ENCODE measurements at regions not wholly inside any gene's neighbourhood (a gene's known extent, or its start where the extent isn't known, plus 50 kb on each side); places are given as distances from the start of the nearest gene placed in this dataset.

DNA sequence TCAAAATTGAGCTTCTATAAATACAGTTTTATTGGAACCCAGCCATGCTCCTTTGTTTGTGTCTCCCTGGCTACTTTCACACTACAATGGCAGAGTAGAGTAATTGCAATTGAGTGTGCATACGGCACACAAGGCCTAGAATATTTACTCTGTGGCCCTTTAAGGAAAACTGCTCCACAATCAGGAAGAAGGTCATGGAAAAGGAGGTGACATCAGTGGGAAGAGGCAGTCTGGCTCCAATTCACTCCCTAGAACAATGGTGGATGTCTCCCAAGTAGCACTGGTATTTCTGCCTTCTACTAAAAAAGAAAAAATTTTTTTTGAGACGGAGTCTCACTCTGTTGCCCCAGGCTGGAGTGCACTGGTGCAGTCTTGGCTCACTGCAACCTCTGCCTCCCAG lies 51.3 kb downstream of the KRTAP19-8 start:
- Histone ChIP-seq H3K9me3 (no peaks in the 10 kb centered on the region), H3K36me3 (no peaks in the 10 kb centered on the region), H3K27ac (peak overlapping the region; percentile 16 to 46), H3K4me3 (no peak overlapping the region), H3K4me1 (peaks cover 0 to 15% of the 10 kb centered on the region in 2 donors), H3K27me3 (no peaks in the 10 kb centered on the region)
- no peak for DNase-seq (ENCODE audit: low spot score)
- TF ChIP-seq, protein P1, sequence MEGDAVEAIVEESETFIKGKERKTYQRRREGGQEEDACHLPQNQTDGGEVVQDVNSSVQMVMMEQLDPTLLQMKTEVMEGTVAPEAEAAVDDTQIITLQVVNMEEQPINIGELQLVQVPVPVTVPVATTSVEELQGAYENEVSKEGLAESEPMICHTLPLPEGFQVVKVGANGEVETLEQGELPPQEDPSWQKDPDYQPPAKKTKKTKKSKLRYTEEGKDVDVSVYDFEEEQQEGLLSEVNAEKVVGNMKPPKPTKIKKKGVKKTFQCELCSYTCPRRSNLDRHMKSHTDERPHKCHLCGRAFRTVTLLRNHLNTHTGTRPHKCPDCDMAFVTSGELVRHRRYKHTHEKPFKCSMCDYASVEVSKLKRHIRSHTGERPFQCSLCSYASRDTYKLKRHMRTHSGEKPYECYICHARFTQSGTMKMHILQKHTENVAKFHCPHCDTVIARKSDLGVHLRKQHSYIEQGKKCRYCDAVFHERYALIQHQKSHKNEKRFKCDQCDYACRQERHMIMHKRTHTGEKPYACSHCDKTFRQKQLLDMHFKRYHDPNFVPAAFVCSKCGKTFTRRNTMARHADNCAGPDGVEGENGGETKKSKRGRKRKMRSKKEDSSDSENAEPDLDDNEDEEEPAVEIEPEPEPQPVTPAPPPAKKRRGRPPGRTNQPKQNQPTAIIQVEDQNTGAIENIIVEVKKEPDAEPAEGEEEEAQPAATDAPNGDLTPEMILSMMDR (IDR thresholded peaks at IDR 0.05), result no peak

DNA sequence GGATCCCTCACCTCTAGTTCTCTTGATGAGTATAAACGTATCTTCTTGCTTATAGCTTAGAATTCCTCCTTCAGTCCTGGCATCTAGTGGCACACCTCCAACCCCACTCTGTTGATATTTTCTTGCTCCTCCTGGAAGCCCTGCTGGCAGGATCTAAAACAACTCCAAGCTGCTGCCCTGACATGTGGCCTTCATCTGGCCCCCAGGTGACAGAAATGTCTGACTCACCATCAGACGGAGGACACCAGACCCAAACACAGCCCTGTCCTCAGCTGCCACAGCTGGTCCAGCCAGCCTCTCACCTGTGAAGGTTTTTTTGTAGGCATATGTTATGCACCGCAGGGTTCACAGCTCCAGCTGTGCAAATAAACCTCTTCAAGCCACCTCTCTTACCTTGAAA lies 53.4 kb downstream of the KRTAP19-8 start:
- Histone ChIP-seq H3K9me3 (no peaks in the 10 kb centered on the region), H3K36me3 (no peaks in the 10 kb centered on the region), H3K4me1 (peaks cover 0 to 15% of the 10 kb centered on the region in 2 donors), H3K4me3 (no peak overlapping the region), H3K27me3 (no peaks in the 10 kb centered on the region), H3K27ac (no peak overlapping the region)
- no peak for DNase-seq (ENCODE audit: low spot score)
- TF ChIP-seq, protein P1 (IDR thresholded peaks at IDR 0.05), result no peak

DNA sequence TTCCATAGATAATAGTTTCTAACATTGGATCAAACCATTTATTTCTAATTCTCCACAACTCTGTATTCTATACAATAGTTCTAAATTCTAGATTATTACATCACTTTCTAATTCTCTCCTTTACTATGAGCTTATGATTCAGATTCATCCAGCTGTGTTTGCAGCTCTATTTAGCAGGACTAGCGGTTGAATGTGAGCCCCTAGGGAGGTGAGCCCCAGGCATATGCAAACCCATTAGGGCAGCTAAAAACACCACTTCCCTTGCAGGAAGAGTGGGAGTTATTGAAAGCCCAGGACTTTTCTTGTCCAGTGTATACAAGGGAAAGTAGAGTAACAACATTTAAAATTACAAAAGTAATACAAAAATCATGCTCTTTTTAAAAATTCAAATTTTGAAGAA lies 56.9 kb downstream of the KRTAP19-8 start:
- no peak for DNase-seq (ENCODE audit: low spot score)
- H3K36me3 ChIP-seq, result no peaks in the 10 kb centered on the region
- peaks cover 0 to 4% of the 10 kb centered on the region in 2 donors for H3K4me1 ChIP-seq
- TF ChIP-seq, protein P1 (IDR thresholded peaks at IDR 0.05), result no peak
- H3K27me3 ChIP-seq, result no peaks in the 10 kb centered on the region
- no peak overlapping the region for H3K27ac ChIP-seq
- no peaks in the 10 kb centered on the region for H3K9me3 ChIP-seq
- H3K4me3 ChIP-seq, result no peak overlapping the region

DNA sequence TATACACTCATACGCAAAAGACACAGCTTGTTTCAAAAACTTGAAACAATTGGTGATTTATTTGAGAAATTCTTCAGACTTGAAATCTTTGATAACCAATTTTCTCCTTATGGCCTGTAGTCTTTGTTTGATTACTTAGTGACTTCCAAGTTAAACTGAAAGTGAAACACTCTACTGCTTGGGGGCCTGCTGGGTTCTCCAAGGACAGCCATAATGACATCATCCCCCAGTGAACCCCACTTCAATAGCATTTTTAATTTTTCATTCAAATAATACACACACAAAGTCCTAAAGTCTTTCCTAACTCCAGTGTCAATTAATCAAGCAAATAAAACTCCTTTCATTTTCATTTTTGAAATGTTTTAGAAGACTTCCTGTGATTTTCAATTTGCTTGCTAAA lies 59.2 kb downstream of the KRTAP19-8 start:
- H3K9me3 ChIP-seq, result no peaks in the 10 kb centered on the region
- TF ChIP-seq, protein P1 (IDR thresholded peaks at IDR 0.05), result no peak

DNA sequence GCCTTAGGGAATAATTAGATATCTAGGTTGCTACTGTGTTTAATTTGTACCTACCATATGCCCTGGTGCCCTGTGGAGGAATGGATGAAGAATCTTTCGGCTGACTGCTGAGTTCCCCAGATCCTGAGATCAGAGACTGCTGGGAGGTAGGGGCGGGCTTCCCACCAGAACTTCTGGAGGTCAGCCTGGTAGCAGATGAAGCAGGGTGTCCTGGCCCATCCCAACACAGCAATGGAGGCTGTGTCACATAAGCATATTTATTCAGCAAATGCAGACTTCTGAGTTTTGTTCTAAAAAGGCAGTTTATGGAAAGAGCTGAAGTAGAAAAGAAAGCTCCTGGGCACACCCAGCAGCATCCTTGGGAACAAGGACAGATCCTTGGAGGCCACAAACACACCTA lies 74.0 kb downstream of the KRTAP19-8 start:
- Histone ChIP-seq H3K9me3 (no peaks in the 10 kb centered on the region), H3K27me3 (no peaks in the 10 kb centered on the region), H3K4me3 (no peak overlapping the region), H3K4me1 (no peaks in the 10 kb centered on the region), H3K27ac (no peak overlapping the region), H3K36me3 (no peaks in the 10 kb centered on the region)
- DNase-seq (ENCODE audit: low spot score), result no peak
- TF ChIP-seq, protein P1 (IDR thresholded peaks at IDR 0.05), result no peak

More for the DNA sequence above, 59.2 kb downstream of the KRTAP19-8 start:
- Histone ChIP-seq H3K4me1 (peaks cover 0 to 4% of the 10 kb centered on the region in 2 donors), H3K36me3 (no peaks in the 10 kb centered on the region), H3K4me3 (no peak overlapping the region), H3K27ac (no peak overlapping the region), H3K27me3 (no peaks in the 10 kb centered on the region)
- no peak for DNase-seq (ENCODE audit: low spot score)

DNA sequence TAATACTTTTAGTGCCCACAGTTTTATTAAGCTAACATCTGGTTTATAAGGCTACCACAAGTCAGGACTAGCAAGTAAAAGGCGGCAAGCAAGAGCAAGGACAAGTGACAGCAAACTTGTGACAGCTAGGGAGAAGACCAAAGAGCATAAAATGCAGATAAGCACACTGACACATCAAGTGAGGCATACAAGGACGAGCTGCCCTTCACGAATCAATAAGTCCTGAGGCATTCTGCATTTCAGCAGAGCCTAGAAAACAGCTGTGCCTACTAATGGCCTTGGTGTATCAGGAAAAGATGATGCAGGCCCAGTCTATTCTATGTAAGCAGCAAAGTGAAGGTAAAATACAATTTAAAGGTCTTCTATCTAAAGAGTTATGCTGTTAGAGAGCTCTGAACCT lies 74.8 kb downstream of the KRTAP19-8 start:
- no peaks in the 10 kb centered on the region for H3K36me3 ChIP-seq
- no peaks in the 10 kb centered on the region for H3K9me3 ChIP-seq
- H3K4me3 ChIP-seq, result no peak overlapping the region
- H3K4me1 ChIP-seq, result no peaks in the 10 kb centered on the region
- H3K27ac ChIP-seq, result no peak overlapping the region
- no peak for DNase-seq (ENCODE audit: low spot score)
- TF ChIP-seq, protein P1 (IDR thresholded peaks at IDR 0.05), result no peak
- H3K27me3 ChIP-seq, result no peaks in the 10 kb centered on the region

All from right atrium auricular region (tissue), 2 donors.